ENCODE measurements at regions not wholly inside any gene's neighbourhood (a gene's known extent, or its start where the extent isn't known, plus 50 kb on each side); places are given as distances from the start of the nearest gene placed in this dataset.

DNA sequence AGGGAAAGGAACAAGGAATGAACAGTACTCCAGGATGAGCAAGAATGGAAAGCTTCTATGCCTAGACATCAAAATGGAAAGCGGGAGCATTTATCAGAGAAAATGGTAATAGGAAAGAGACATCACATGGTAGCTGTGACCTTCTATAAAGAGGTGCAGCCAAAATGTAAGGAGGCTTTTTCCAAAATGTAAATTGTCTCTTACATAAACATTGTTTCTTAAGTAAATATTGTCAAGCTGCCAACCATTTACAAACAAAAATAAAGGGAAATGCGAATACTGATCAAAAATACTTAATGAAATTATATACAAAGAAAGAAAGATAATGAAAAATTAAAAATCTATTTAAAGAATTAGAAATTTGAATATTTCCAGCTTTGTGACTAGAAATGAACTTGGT is 55.0 kb upstream of the RASGEF1B start:
- Histone ChIP-seq H3K9me3 (ENCODE audit: low read length) (no peaks in the 10 kb centered on the region), H3K9me2 (ENCODE audit: insufficient read depth, low read length) (no peaks in the 10 kb centered on the region), H2AFZ (ENCODE audit: low read depth, low read length) (no peak overlapping the region)

DNA sequence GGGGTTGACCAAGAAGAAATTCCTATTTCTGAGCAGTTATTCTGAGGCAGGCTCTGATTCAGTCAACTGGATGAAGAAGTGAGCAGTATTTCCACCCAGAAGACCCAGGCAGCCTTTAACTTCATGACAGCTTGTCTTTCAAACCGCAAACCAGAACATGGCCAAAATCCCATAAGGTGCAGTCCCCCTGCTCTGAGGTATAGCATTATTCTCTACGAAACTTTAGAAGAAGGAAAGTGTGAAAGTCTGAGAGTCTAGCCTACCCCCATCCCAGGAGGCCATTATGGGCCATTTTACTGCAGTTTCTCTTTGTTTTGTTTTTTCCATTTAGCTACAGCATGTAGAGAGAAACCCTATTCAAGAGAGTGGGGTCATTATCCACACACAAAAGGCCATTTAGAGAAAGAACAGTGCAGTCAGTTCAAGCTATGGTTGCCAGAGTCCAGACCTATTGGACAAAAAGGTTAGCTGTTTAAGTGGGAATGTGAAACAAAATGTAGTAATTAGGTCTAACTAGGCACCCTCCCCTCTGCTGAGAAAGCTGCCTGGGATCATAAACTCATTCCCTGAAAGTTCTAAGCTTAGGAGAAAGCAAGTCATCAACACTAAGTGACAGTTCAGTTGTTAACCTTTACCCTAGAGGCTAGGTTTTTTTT is 52.1 kb upstream of the RASGEF1B start:
- no peak overlapping the region for H2AFZ ChIP-seq (ENCODE audit: low read depth, low read length)
- no peaks in the 10 kb centered on the region for H3F3A ChIP-seq (ENCODE audit: insufficient read depth, low read length, poor library complexity, severe bottlenecking)
- no peak overlapping the region for H3K9ac ChIP-seq (ENCODE audit: low read length)
- no peaks in the 10 kb centered on the region for H3K36me3 ChIP-seq (ENCODE audit: insufficient read depth, low read length)
- no peaks in the 10 kb centered on the region for H3K27me3 ChIP-seq (ENCODE audit: insufficient read depth, low read depth, low read length)
- H3K4me3 ChIP-seq (ENCODE audit: low read length), result peak overlapping the region; percentile 13
- no peaks in the 10 kb centered on the region for H3K9me3 ChIP-seq (ENCODE audit: low read length)
- no peak for TF ChIP-seq MXI1 (conservative IDR thresholded peaks at IDR 0.05; ENCODE audit: poor library complexity, severe bottlenecking)
- TF ChIP-seq POLR2AphosphoS5 (IDR thresholded peaks at IDR 0.05), result peak; percentile 29
- H3K4me2 ChIP-seq (ENCODE audit: low read length), result peak overlapping the region; percentile 16
- H4K20me1 ChIP-seq (ENCODE audit: insufficient read depth), result no peaks in the 10 kb centered on the region
- no peaks in the 10 kb centered on the region for H3K9me2 ChIP-seq (ENCODE audit: insufficient read depth, low read length)
- no peaks in the 10 kb centered on the region for H3K79me2 ChIP-seq (replicated peaks; ENCODE audit: insufficient read depth, low read length)
- H3K27ac ChIP-seq (ENCODE audit: low read length), result peak overlapping the region; percentile 34

More for the DNA sequence above, 55.0 kb upstream of the RASGEF1B start:
- Histone ChIP-seq H3K27me3 (ENCODE audit: insufficient read depth, low read depth, low read length) (no peaks in the 10 kb centered on the region), H3K4me3 (ENCODE audit: low read length) (no peak overlapping the region), H3F3A (ENCODE audit: insufficient read depth, low read length, poor library complexity, severe bottlenecking) (no peaks in the 10 kb centered on the region), H3K4me2 (ENCODE audit: low read length) (no peak overlapping the region), H3K27ac (ENCODE audit: low read length) (no peak overlapping the region), H3K79me2 (replicated peaks; ENCODE audit: insufficient read depth, low read length) (no peaks in the 10 kb centered on the region), H3K36me3 (ENCODE audit: insufficient read depth, low read length) (no peaks in the 10 kb centered on the region), H3K9ac (ENCODE audit: low read length) (no peak overlapping the region), H4K20me1 (ENCODE audit: insufficient read depth) (no peaks in the 10 kb centered on the region)
- TF ChIP-seq EZH2 (IDR thresholded peaks at IDR 0.05; ENCODE audit: borderline replicate concordance, insufficient read depth, low read length, poor library complexity, severe bottlenecking), result no peak
- no peak for TF ChIP-seq TAF1 (IDR thresholded peaks at IDR 0.05; ENCODE audit: low read depth)
- TF ChIP-seq, protein P1, sequence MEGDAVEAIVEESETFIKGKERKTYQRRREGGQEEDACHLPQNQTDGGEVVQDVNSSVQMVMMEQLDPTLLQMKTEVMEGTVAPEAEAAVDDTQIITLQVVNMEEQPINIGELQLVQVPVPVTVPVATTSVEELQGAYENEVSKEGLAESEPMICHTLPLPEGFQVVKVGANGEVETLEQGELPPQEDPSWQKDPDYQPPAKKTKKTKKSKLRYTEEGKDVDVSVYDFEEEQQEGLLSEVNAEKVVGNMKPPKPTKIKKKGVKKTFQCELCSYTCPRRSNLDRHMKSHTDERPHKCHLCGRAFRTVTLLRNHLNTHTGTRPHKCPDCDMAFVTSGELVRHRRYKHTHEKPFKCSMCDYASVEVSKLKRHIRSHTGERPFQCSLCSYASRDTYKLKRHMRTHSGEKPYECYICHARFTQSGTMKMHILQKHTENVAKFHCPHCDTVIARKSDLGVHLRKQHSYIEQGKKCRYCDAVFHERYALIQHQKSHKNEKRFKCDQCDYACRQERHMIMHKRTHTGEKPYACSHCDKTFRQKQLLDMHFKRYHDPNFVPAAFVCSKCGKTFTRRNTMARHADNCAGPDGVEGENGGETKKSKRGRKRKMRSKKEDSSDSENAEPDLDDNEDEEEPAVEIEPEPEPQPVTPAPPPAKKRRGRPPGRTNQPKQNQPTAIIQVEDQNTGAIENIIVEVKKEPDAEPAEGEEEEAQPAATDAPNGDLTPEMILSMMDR (IDR thresholded peaks at IDR 0.05; ENCODE audit: poor library complexity, severe bottlenecking), result no peak
- no peak for TF ChIP-seq EP300 (conservative IDR thresholded peaks at IDR 0.05; ENCODE audit: poor library complexity, severe bottlenecking)
- TF ChIP-seq RAD21 (conservative IDR thresholded peaks at IDR 0.05), result no peak
- no peak for TF ChIP-seq POLR2AphosphoS5 (IDR thresholded peaks at IDR 0.05)
- TF ChIP-seq, protein P2, sequence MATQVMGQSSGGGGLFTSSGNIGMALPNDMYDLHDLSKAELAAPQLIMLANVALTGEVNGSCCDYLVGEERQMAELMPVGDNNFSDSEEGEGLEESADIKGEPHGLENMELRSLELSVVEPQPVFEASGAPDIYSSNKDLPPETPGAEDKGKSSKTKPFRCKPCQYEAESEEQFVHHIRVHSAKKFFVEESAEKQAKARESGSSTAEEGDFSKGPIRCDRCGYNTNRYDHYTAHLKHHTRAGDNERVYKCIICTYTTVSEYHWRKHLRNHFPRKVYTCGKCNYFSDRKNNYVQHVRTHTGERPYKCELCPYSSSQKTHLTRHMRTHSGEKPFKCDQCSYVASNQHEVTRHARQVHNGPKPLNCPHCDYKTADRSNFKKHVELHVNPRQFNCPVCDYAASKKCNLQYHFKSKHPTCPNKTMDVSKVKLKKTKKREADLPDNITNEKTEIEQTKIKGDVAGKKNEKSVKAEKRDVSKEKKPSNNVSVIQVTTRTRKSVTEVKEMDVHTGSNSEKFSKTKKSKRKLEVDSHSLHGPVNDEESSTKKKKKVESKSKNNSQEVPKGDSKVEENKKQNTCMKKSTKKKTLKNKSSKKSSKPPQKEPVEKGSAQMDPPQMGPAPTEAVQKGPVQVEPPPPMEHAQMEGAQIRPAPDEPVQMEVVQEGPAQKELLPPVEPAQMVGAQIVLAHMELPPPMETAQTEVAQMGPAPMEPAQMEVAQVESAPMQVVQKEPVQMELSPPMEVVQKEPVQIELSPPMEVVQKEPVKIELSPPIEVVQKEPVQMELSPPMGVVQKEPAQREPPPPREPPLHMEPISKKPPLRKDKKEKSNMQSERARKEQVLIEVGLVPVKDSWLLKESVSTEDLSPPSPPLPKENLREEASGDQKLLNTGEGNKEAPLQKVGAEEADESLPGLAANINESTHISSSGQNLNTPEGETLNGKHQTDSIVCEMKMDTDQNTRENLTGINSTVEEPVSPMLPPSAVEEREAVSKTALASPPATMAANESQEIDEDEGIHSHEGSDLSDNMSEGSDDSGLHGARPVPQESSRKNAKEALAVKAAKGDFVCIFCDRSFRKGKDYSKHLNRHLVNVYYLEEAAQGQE (IDR thresholded peaks at IDR 0.05; ENCODE audit: borderline replicate concordance), result no peak
- TF ChIP-seq MXI1 (conservative IDR thresholded peaks at IDR 0.05; ENCODE audit: poor library complexity, severe bottlenecking), result no peak
- TF ChIP-seq SMC3 (conservative IDR thresholded peaks at IDR 0.05; ENCODE audit: poor library complexity), result no peak
